Upper lobe of left lung (tissue), 4 donors: ENCODE measurements at regions not wholly inside any gene's neighbourhood (a gene's known extent, or its start where the extent isn't known, plus 50 kb on each side); places are given as distances from the start of the nearest gene placed in this dataset.
"Not testable (repeated sequence)": the region's sequence is repeated elsewhere in the genome, so short reads cannot be mapped to it uniquely, and the experiment has no call there.

Experiments used
- EP300 ChIP-seq, 4 donors: sonication (generic); formaldehyde crosslinking; IDR thresholded peaks; one replicate each; pipeline ENCODE4 v1.5.1; 2017; ENCODE audit warnings: antibody characterized with exemption in 4 of 4, control low read depth in 2 of 4
- POLR2AphosphoS5 ChIP-seq, 2 donors: sonication (generic); formaldehyde crosslinking; IDR thresholded peaks; one replicate each; pipeline ENCODE4 v1.5.1; 2017; ENCODE audit warnings: antibody characterized with exemption in 2 of 2
- TF ChIP-seq, protein P1 (sequence below), 6 experiments: fragments of 450-650 bp in 4 of 6; fragments of 200-600 bp in 2 of 6; sonication (generic) in 2 of 6; IDR thresholded peaks; one replicate each; pipeline ENCODE4 v1.5.1; 2016 to 2019; ENCODE audit warnings: antibody characterized with exemption in 6 of 6

DNA sequence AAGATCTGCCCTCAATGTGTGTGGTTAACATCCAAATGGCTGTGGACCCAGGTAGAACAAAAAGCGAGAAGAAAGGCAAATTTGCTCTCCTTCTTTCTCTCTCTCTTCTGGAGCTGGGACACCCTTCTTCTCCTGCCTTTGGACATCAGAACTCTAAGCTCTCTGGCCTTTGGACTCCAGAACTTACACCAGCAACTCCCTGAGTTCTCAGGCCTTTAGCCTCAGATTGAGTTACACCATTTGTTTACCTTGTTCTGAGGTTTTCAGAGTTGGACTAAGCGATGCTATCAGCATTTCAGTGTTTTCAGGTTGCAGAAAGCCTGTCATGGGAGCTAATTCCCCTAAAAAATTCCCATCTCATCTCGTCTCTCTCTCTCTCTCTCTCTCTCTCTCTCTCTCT lies 69.4 kb upstream of the NOX4 start:
- not testable (repeated sequence) for TF ChIP-seq EP300, POLR2AphosphoS5 (IDR thresholded peaks at IDR 0.05)
- TF ChIP-seq, protein P1, sequence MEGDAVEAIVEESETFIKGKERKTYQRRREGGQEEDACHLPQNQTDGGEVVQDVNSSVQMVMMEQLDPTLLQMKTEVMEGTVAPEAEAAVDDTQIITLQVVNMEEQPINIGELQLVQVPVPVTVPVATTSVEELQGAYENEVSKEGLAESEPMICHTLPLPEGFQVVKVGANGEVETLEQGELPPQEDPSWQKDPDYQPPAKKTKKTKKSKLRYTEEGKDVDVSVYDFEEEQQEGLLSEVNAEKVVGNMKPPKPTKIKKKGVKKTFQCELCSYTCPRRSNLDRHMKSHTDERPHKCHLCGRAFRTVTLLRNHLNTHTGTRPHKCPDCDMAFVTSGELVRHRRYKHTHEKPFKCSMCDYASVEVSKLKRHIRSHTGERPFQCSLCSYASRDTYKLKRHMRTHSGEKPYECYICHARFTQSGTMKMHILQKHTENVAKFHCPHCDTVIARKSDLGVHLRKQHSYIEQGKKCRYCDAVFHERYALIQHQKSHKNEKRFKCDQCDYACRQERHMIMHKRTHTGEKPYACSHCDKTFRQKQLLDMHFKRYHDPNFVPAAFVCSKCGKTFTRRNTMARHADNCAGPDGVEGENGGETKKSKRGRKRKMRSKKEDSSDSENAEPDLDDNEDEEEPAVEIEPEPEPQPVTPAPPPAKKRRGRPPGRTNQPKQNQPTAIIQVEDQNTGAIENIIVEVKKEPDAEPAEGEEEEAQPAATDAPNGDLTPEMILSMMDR (IDR thresholded peaks at IDR 0.05): not testable (repeated sequence)
